HG03060 (cell line): ENCODE measurements at regions not wholly inside any gene's neighbourhood (a gene's known extent, or its start where the extent isn't known, plus 50 kb on each side); places are given as distances from the start of the nearest gene placed in this dataset.

Experiments used
- ATAC-seq: cut with Tn5 transposase; IDR thresholded peaks from one replicate; pipeline ENCODE4 v1.9.1; 2021; ENCODE audit warnings: low read depth, moderate number of reproducible peaks; ENCODE audit not compliant: unreplicated experiment

DNA sequence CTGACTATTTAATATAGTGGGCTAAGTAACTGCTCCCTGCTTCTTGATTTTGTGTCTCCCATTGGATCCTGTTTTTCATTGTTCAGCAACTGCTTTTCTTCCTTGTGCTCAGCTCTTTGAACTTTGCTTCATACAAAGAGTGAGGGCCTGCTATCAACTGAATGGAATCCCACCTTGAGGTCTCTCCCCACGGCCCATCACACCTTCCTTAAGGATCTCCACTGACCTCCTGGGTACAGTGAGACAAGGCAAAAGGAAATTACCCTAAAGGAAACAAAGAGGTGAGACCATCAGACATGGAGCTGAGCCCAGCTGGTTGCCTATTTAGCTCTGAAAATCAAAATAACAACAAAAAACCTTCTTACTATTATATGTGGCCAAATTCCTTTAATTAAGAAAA lies 91.3 kb upstream of the RPL34 start:
- ATAC-seq = no peak

DNA sequence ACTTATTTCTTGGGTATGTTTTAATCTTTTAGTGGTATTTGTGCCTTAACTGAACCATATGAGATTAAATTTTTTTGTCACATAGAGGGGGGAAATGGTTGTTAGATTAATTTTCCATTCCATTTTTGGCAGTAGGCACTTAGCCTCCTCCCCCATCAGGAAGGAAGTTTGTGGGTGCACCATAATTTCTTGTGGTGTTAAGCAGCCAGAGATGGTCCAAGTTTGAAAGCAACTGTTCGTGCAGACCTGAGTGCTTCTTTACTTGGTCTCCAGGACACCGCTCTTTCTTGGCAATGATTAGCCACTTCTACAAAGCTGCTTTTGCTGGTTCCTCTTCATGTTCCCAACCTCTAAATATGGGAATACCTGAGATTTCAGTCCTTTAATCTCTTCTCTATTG lies 92.7 kb upstream of the RPL34 start:
- ATAC-seq = no peak

DNA sequence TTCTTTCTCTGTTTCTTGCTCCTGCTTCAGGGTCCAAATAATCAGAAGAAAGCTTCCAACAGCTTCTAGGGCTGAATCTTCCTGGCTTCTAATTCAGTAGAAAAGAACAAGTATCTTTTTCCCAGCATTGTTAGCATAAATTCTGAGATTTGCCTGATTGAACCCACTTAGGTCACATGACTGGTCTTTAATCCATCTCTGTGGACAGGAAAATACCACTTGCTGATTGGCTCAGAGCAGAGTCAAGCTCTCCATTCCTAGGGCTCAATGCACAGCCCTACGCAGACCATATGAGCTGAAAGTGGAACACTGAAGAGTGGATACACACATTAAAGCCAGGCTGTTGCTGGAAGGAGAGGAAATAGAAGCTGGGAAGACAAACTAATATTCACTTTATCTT lies 99.6 kb upstream of the RPL34 start:
- no peak for ATAC-seq

DNA sequence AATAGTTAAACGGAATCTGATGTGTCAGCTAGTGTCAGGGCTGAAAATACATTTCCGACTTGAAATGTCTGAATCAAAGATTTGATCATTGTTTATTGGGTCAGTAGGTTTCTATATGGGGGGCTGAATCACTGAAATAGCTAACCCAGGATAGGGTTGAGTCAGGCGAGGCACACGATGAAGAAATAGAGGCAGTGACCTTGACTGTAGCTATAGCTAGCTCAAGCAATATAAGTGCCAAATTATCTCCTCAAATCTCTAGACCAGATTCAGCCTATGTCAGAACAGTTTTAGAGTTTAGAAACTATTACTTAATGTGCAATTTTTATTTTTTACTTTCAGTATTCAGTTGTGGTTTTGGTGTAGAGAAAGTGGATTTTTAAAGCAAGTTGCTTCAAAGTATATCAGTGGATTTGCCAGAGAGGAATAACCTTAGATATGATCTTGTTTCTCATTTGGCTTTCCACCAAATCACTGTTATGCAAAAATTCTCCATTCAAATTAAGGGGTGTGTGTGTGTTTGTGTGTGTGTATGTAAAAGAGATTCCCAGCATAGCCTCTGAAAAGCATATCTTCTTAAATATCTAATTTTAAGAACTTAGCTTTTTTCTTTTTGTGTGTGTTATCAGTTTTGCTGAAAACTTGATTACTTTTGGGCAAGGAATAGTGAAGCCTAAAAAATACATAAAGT lies 100.3 kb upstream of the RPL34 start:
- ATAC-seq = no peak

DNA sequence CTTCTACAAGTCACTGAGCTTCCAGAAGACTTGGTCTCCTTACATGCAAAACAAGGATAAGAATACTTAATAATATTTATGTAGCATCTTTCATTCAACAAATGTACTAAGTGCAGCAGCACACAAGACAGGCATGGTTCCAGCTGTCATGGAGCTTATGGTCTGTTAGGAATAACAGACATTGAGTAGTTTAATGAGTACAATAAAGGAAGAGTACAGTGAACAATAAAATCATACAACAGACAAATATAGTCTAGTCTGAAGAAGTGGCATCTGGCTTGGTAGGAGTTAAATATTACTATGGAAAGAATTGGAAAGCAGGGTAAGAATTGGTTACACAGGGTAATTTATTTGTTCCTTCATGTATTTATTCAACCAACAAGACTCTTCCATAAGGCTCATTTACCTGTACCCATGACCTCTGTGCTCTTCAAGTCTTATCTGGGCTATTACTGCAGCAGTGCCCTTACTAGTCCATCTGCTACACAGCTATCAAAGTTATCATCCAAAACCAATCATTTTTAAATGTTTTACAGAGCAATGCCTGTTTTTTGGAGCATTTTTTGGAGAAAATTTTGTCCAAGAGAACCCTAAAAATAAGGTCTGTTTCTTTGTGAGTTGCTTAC lies 101.1 kb upstream of the RPL34 start:
- ATAC-seq = no peak

DNA sequence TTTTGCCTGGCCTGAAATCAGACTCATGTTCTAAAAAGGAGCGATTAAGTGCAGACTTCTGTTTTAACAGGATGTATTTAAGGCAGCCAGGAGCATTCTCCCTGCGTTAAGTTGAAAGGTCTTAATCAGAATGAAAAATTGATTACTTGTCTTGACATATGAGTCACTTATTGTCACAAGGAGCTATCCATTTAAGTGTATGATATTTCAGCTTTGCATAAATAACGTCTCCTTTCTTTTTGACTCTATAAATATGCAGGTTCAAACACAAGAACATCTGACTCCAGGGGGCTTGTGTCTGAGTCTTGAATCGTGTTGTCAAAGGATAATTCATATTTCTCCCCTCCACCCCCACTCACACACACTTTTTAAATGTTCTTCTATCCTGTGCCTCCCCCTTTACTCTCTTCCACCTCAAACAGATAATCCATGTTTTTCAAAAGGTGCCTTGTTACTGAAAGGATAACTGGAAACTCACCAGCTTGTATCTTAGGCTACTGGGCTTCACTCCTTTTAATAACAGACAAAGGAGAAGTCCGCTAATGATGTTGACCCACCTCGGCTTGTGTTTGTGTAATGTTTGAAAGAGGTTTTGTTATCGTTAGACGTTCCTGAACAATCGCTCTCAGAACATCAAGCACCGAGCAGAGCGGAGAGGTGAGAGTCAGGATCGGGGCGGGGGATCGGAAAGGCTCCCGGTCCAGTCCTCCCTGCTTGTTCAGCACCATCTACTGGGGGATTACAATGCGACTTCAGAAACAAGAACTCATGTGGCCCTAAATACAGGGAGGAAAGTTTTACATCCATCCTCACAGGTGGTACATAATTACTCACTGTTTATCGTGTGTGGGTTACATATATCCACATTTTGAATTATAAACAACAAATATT lies 107.5 kb upstream of the RPL34 start:
- no peak for ATAC-seq

DNA sequence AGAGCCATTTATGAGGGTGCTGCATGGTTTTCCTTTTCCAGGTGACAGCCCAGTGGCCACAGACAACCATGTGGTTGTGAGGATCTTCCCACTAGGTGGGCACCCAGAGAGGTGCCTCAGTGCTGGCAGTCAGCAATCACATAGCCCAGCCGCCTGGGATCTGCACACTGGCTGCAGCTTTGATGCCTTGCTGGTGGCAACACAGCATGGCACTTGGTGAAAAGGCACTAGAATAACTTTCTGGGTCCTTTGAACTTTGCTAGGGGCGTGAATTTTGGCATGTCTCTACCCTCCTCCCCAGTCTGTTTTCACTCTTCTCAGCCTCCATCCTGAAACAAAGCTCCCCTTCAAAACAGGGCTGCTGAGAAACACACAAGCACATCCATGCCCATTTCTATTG lies 108.8 kb upstream of the RPL34 start:
- no peak for ATAC-seq

DNA sequence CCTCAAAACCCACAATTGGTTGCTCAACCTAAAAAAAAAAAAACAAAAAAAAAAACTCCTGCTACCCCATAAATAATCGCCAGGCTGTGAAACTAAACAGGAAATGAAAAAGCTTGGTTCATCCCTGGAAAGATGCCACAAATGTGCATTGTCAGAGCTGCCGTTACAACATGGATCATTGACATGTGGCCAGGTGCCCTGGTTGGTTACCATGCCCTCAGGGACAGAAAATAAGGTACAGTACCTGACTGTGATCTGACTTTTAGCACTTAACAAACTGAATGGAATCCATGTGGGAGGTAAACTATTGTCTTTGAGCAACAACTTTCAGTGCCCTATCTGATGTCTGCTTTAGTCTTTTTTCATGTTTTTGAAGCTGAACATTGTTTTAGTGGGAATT lies 118.0 kb upstream of the RPL34 start:
- no peak for ATAC-seq

DNA sequence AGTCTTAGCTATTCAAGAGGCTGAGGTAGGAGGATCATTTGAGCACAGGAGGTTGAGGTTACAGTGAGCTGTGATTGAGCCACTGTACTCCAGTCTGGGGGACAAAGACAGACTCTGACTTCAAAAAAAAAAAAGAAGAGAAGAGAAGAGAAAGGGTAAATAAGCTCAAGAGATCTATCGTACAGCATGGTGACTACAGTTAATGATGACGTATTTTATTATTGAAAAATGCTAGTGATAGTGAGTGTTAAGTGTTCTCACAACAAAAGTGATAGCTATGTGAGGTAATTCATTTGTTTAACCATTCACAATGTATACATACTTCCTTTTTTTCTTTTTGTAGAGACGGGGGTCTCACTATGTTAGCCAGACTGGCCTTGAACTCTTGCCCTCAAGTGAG lies 121.5 kb upstream of the RPL34 start:
- no peak for ATAC-seq

DNA sequence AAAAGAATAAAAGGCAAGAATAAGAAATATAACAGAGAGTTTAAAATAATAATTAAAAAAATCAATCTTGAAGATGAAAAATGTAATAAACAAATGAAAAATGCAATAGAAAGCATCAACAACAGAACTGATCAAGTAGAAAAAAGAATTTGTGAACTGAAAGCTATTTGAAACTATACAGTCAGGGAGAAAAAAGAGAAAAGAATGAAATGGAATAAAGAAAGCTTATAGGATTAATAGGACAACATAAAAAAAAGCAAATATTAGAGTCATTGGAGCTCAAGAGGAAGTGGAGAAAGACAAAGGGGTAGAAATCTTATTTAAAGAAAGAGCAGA lies 126.8 kb upstream of the RPL34 start:
- no peak for ATAC-seq

DNA sequence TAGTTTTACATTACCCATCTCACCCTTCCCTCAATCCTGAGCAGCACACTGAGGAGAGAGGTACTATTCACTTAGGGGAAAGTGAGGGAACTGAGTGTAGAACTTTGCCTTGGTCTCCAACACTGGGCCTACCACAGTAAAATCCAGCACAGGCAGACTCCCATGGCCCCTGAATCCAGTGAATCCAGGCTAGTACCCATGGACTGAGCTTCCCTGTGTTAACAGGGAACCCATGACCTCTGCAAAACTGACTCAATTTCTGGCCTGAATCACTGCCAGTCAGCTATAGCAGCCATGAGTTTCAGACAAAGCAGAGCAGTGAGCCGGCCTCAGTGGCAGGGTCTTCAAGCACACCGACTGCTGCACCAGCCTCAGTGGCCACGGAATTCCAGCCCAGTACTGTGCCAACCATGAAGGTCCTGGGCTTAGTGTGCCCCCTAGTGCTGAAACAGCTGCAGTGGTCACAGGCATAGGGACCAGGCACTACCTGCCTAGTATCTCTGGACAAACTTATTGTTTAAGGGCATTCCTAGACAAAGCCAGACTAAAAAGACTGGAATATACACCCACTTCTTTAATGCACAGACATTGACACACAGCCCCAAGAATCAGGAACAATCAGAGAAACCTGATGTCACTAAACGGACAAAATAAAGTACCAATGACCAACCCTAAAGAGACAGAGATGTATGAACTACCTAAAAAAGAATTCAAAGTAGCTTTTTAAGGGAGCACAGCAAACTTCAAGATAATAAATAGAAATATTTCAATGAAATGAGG lies 127.4 kb upstream of the RPL34 start:
- no peak for ATAC-seq

DNA sequence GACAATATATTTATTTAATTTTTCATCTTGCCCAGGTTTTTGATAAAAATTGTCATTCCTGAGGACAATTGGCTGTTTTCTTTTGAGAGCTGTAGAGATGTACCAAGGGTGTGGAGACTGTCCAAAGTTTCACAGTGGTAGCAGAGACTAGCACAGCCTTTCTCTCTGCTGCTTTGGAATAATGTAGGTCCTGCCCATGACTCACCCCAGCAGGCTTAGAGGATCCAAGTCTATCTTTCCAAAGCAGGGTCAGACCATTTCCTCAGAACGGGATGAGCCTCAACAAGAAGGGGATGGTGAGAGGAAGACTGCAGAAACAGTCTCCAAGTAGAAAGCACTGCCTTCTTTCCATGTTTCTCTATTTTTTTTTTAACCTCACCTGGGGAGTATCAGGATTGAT lies 131.5 kb upstream of the RPL34 start:
- ATAC-seq = no peak

DNA sequence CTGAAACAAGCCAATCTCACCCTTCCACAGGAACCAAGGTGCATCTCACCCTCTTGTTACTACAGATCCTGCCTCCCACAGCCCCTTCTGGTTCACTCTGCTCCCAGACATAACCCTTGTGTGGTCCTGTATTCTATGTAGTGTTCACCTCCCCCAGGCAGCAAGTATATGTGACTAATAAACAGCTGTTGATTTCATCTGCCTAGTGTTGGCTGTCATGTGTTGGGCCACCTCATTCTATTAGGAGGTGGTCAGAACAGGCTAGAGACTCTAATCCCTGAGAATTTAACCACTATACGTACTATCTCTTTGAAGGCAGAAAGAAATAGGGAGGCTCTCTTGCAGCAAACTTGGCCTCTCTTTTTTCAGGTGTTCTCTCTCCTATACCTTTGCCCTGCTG lies 134.3 kb upstream of the RPL34 start:
- ATAC-seq = no peak

DNA sequence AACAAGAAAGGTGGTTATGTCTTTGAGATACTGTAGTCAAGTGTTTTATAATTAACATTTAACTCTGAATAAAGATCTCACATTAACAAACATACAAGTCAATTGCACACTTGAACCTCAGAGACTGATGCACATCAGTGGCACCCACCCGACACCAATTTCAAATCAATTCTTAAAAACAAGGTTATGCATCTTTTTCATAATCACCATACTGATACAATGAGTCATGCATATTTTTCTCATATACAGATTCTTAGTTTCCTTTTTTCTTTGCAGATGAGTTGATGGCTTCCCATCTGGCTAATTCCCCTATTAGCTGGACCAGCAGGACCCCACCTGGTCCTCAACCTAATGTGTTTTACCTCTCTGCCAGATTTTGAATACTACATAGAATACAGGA lies 136.2 kb upstream of the RPL34 start:
- ATAC-seq = no peak

DNA sequence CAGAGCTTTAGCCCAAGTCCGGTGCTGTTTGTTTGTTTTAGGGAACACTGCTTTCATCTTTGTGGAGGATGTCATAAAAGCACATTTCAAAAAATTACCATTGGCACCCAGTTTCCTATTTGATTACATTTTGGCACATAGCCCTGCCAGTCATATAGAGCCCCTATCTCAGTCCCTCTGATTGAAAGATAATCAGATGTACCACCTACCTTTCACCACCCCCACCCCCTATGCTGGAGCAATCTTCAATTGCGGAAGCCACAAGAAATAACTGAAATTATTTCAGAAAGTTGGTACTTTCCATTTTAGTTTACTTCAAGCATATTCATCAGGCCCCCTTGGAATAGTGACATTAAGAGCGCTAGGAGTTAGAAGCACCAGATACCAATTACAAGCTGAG lies 136.7 kb upstream of the RPL34 start:
- no peak for ATAC-seq

DNA sequence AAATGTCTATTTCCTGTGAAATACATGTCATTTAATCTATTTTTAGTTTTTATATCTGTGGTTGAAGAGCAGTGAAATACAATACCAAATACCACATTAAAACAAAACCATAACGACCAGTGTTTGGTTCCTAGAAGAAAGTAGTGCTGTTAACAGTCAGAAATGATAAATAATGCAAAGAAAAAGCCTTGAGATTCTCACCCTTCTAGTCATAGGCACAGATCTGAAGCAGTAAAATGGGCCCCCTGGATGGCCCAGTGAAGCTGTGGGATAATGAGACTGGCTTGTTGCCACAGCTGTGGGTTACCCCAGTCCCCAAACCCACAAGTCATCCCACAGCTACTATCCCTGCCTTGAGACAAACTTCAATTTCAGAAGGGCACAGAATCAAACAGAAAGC lies 137.3 kb upstream of the RPL34 start:
- ATAC-seq = no peak

DNA sequence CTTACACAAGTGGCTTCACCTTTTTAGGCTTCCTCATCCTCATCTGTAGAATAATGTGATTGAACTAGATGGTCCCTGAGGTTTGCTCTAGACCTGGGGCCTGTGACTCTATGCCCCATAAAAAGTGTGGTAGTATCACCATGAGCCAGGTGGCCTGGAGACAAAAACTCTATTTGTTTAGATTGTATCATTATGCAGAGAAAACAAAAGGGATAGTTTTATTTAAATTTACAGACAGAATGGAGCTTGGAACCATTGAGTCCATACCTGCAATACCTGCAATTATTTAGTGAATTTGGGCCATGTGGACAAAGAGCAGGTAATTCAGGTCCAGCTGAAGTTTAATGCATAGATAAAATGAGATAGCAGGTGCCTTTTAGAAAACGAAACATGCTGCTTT lies 139.5 kb upstream of the RPL34 start:
- no peak for ATAC-seq

DNA sequence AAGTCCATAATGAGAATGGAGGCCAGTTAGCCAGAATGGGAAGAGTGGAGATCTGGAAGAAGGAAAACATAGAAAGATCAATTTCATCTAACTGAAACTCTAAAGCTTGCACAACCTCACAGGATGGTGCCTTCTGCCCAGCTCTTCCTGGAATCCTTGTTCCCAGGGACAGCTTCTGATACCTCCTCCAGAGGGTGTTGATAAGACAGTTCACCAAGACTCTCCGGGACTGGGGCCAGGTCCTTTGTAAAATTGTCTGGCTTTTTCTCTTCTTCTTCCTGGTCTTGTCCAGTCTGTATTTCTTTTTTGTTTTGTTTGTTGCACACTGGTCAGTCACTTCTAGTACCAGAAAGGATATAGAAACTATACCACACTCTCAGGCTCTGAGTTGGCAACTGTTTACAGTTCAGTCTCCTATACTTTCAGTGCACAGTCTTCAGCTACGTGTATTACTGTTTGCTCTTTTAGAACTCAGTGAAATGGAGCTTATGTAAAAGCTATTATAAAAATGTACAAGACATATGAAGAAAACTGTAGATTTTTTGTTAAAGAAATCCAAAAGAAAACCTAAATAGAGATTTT lies 142.8 kb upstream of the RPL34 start:
- no peak for ATAC-seq

DNA sequence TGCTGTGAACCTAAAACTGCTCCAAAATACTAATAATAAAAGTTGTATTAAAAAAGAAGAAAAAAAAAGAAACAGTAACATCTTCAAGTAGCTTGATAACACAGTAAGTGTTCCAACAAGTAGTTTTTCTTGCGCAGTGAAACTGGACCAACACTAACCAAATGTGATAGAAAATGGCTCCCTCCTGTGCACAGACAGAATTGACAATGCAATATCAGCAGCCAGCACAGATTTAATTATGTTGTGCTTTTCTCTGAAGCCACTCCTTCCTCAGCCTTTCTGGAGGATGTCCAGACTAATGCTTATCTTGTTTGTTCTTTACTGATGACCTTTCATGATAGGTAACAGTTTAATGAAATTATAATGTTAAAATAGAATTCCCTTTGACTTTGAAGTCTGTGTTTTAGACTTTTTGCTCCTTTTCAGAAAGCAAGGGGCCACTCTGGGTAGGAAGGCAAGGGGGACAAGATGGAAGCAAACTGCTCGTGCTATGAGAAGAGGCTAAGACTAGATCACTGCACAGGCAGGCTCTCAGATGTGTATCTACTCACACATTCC lies 147.1 kb upstream of the RPL34 start:
- ATAC-seq = no peak
